HepG2 (cell line): ENCODE measurements at regions not wholly inside any gene's neighbourhood (a gene's known extent, or its start where the extent isn't known, plus 50 kb on each side); places are given as distances from the start of the nearest gene placed in this dataset.

Experiments used
- ESRRA ChIP-seq: sonication (generic); formaldehyde crosslinking; IDR thresholded peaks from 2 replicates; pipeline ENCODE4 v1.5.1; 2020; ENCODE audit warnings: mild to moderate bottlenecking, low read depth, missing genetic modification reagents
- ETV6 ChIP-seq: sonication (generic); formaldehyde crosslinking; conservative IDR thresholded peaks from 2 replicates; pipeline ENCODE4 v1.4.0; 2020; ENCODE audit warnings: missing genetic modification reagents
- HDAC1 ChIP-seq: sonication (generic); formaldehyde crosslinking; IDR thresholded peaks from 2 replicates; pipeline ENCODE4 v1.5.1; 2020; ENCODE audit warnings: mild to moderate bottlenecking, missing genetic modification reagents
- ISL2 ChIP-seq: sonication (generic); formaldehyde crosslinking; IDR thresholded peaks from 2 replicates; pipeline ENCODE4 v1.5.0; 2020; ENCODE audit warnings: missing genetic modification reagents
- MTF1 ChIP-seq: sonication (generic); formaldehyde crosslinking; IDR thresholded peaks from 2 replicates; pipeline ENCODE4 v1.5.0; 2020; ENCODE audit warnings: missing genetic modification reagents
- NCOR1 ChIP-seq: fragments of 200-600 bp; sonication (generic); IDR thresholded peaks from 2 replicates; pipeline ENCODE4 v1.7.0; 2017; ENCODE audit warnings: antibody characterized with exemption, low read length, borderline replicate concordance
- NFAT5 ChIP-seq: sonication (generic); formaldehyde crosslinking; IDR thresholded peaks from 2 replicates; pipeline ENCODE4 v1.4.0; 2020; ENCODE audit warnings: missing genetic modification reagents
- ZNF205 ChIP-seq: IDR thresholded peaks from 2 replicates; pipeline ENCODE4 v1.6.1; 2018; ENCODE audit warnings: missing biosample characterization, missing genetic modification reagents
- ZNF530 ChIP-seq: sonication (generic); formaldehyde crosslinking; IDR thresholded peaks from 2 replicates; pipeline ENCODE4 v1.5.0; 2020; ENCODE audit warnings: low read depth, mild to moderate bottlenecking, missing genetic modification reagents
- TF ChIP-seq, protein P1 (sequence below): sonication (generic); formaldehyde crosslinking; IDR thresholded peaks from 2 replicates; pipeline ENCODE4 v1.8.1; 2023; ENCODE audit warnings: mild to moderate bottlenecking, moderate library complexity, missing genetic modification reagents

- no peak for TF ChIP-seq ETV6
- peak; percentile 23; the same call in 1 of the 2 replicates for TF ChIP-seq HDAC1 (CRISPR knock-in tag)
- TF ChIP-seq, protein P1, sequence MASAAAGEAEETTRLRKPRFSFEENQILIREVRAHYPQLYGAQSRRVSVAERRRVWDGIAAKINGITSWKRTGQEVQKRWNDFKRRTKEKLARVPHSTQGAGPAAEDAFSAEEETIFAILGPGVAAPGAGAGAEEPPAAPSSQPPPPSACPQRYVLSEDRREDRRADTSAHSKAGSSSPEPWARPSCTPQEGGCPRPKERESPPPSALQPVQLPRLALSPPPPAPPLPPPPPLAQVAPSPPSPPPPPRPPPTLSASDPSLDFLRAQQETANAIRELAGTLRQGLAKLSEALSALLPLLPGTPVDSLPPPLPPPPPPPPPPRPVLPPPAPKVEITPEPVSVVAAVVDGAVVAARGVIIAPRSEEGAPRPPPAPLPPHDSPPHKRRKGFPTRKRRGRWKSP (CRISPR knock-in tag): no peak
- TF ChIP-seq NFAT5: no peak
- 0 out of 2 replicates have a peak, but pooled peaks have one; percentile 19 for TF ChIP-seq NCOR1
- no peak for TF ChIP-seq ZNF205 (CRISPR knock-in tag)
- no peak for TF ChIP-seq ISL2 (CRISPR knock-in tag)
- TF ChIP-seq ZNF530 (CRISPR knock-in tag): no peak
- TF ChIP-seq ESRRA (CRISPR knock-in tag): peak; percentile 53; the same call in 1 of the 2 replicates
- TF ChIP-seq MTF1: no peak
These were observed 139.0 kb upstream of the GUCY1A2 start (continued) for GRCh38 chr11:107157146-107157808.
